Colonic mucosa (tissue), 4 donors: ENCODE measurements at regions not wholly inside any gene's neighbourhood (a gene's known extent, or its start where the extent isn't known, plus 50 kb on each side); places are given as distances from the start of the nearest gene placed in this dataset.

ENCODE experiments used
- DNase-seq: peaks from one replicate; pipeline ENCODE4 v3.0.0-alpha.2; 2020
- H3K27ac ChIP-seq: fragments of 200-600 bp; one replicate; pipeline ENCODE4 v1.8.0; 2021
- H3K27me3 ChIP-seq: fragments of 200-600 bp; one replicate; pipeline ENCODE4 v1.8.0; 2021
- H3K36me3 ChIP-seq: fragments of 200-600 bp; one replicate; pipeline ENCODE4 v1.8.0; 2021
- H3K4me1 ChIP-seq: fragments of 200-600 bp; one replicate; pipeline ENCODE4 v1.8.0; 2021; ENCODE audit warnings: mild to moderate bottlenecking
- H3K4me3 ChIP-seq: fragments of 200-600 bp; one replicate; pipeline ENCODE4 v1.8.0; 2021
- H3K9ac ChIP-seq, 2 donors: one replicate each; pipeline ENCODE4 v1.7.0; 2013; ENCODE audit warnings: control low read depth in 2 of 2, low read depth in 2 of 2, low read length in 2 of 2
- H3K9me3 ChIP-seq: fragments of 200-600 bp; one replicate; pipeline ENCODE4 v1.8.0; 2021
- intact Hi-C: fragments of 100-400 bp; cut with DNase I; formaldehyde crosslinking; loops from one replicate; pipeline ENCODE4 v1.14.1; 2022
- TF ChIP-seq, protein P1 (sequence below): fragments of 200-600 bp; IDR thresholded peaks from one replicate; pipeline ENCODE4 v1.8.0; 2022; ENCODE audit warnings: antibody characterized with exemption, mild to moderate bottlenecking
- donor health status: healthy.
- donor health status: DM: no; HTN: no; CAD: no.
- donor health status: DM: no; HTN: no; CAD: no.

DNA sequence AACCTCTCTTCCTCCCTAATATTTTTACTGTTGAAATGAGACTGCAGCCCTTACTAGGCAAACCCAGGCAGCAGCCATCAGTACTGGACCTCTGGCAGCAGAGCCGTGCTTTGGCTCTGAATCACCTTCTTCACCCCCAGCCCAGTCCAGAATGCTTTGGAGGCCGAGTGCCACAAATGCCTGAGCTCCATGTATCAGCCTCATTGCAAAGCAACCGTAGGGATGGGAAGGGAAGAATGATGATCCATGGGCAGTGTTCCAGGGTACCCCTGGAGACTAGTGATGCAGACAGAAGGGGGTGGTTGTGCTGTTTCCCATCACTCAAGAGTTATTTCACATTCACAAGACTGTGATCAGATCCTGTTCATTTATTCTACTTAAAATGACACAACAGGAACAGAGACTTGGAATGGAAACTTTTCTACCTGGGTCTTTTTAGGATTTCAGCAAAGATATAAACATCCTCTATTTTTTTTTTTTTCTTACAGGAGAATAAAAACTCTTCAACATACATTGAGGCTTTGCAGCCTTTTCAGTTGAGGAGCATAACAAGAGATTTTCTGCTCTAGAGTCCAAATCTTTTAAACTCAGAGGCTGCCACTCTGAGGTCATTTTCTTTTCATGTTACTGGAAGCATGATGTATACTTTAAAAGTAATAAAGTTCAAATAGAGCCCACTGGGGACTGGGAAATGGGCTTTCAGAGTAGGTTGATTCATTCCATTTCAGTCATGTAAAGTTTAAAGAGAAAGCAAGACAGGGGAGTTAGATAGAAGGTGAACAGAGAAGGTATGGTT lies 138.3 kb downstream of the KCNJ2 start:
- intact Hi-C loops, result no loop called here

DNA sequence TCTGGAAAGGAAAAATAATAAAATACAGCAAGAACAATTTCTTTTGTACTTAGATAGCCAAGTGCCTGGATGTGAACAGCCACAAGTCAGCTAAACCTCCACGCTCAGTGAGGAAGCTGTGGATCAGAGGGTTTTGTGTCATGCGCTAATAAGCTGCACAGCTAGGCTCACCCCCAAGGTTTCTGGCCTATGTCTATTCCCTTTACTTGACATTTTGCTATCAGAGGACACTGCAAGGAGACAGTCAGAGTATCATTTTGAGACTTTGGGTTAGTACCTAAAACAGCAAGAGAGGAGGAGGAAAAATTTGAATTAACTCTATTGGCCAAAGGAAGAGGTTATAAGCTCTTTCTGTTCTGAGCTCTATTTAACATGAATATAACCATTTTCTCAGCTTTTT lies 139.3 kb downstream of the KCNJ2 start:
- Histone ChIP-seq H3K4me1 (no peaks in the 10 kb centered on the region), H3K27ac (no peak overlapping the region), H3K9ac (no peak overlapping the region), H3K36me3 (no peaks in the 10 kb centered on the region), H3K9me3 (no peaks in the 10 kb centered on the region), H3K27me3 (no peaks in the 10 kb centered on the region), H3K4me3 (no peak overlapping the region)
- intact Hi-C loops, result no loop called here
- no peak for DNase-seq
- TF ChIP-seq, protein P1, sequence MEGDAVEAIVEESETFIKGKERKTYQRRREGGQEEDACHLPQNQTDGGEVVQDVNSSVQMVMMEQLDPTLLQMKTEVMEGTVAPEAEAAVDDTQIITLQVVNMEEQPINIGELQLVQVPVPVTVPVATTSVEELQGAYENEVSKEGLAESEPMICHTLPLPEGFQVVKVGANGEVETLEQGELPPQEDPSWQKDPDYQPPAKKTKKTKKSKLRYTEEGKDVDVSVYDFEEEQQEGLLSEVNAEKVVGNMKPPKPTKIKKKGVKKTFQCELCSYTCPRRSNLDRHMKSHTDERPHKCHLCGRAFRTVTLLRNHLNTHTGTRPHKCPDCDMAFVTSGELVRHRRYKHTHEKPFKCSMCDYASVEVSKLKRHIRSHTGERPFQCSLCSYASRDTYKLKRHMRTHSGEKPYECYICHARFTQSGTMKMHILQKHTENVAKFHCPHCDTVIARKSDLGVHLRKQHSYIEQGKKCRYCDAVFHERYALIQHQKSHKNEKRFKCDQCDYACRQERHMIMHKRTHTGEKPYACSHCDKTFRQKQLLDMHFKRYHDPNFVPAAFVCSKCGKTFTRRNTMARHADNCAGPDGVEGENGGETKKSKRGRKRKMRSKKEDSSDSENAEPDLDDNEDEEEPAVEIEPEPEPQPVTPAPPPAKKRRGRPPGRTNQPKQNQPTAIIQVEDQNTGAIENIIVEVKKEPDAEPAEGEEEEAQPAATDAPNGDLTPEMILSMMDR, result no peak

More for the DNA sequence above, 138.3 kb downstream of the KCNJ2 start:
- DNase-seq, result no peak
- Histone ChIP-seq H3K27me3 (no peaks in the 10 kb centered on the region), H3K9ac (no peak overlapping the region), H3K4me3 (no peak overlapping the region), H3K36me3 (no peaks in the 10 kb centered on the region), H3K27ac (no peak overlapping the region), H3K4me1 (no peaks in the 10 kb centered on the region), H3K9me3 (no peaks in the 10 kb centered on the region)
- TF ChIP-seq, protein P1, result no peak

DNA sequence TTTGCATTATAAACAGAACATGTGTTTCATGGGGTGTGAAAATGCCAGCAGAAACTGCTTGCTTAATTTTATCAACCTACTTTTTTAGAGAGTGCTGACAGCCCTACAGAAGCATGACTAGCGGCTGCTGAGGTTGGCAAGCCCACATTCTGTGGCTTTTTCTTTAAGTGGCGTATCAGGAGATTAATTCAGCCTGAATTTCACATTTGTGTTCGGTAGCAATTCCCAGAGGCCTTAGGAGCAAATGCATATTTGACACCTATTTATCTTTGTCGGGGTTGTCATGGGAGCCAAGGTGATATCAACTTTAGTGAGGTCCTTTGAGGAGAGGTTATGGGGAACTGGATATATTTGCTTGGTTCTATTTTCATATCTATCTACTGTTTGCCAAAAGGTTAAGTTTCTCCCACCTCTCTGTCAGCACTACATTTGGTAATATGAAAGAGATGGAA lies 140.9 kb downstream of the KCNJ2 start:
- TF ChIP-seq, protein P1, result no peak
- H3K4me1 ChIP-seq, result no peaks in the 10 kb centered on the region
- intact Hi-C loops, result no loop called here

DNA sequence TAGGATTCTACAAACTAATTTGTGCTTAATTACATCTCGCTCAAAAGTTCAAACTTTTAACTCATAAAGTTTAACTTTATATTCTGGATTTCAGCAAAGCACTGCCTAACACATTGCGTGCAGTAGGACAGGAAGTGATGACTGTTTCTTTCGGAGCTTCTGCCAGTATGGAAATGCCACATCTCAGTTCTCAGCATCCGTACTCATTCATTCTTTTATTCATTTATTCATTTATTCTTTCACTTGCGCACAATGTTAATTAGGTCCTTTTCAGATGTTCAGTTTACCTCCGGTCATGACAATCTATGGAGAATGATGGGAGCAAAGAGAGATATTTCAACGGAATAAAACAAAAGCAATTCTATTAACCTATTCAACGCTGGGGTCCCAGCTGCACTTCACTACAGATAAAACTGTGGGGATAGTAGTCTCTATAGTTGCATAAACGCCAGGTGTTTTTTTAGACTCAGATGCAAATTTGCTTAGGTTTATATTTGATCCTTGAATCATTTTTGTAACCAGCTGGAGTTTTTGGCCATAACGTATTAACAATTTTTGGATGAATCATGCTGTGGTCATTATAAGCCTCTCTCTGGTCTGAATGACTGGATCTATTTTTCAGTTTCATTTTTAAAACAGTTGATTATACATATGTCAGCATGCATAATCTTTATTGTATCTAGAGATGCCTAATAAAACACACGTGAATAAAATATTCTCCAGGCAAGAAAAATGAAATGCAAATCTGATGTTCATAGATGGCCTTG lies 143.9 kb downstream of the KCNJ2 start:
- no peak for DNase-seq
- no peaks in the 10 kb centered on the region for H3K4me1 ChIP-seq
- no peak overlapping the region for H3K9ac ChIP-seq
- intact Hi-C loops, result no loop called here
- TF ChIP-seq, protein P1, result no peak
- no peaks in the 10 kb centered on the region for H3K9me3 ChIP-seq
- no peaks in the 10 kb centered on the region for H3K27me3 ChIP-seq
- H3K27ac ChIP-seq, result no peak overlapping the region
- H3K4me3 ChIP-seq, result no peak overlapping the region
- no peaks in the 10 kb centered on the region for H3K36me3 ChIP-seq

More for the DNA sequence above, 140.9 kb downstream of the KCNJ2 start:
- DNase-seq, result no peak
- H3K9ac ChIP-seq, result no peak overlapping the region
- no peaks in the 10 kb centered on the region for H3K9me3 ChIP-seq
- H3K4me3 ChIP-seq, result no peak overlapping the region
- H3K27ac ChIP-seq, result no peak overlapping the region
- no peaks in the 10 kb centered on the region for H3K27me3 ChIP-seq
- no peaks in the 10 kb centered on the region for H3K36me3 ChIP-seq

DNA sequence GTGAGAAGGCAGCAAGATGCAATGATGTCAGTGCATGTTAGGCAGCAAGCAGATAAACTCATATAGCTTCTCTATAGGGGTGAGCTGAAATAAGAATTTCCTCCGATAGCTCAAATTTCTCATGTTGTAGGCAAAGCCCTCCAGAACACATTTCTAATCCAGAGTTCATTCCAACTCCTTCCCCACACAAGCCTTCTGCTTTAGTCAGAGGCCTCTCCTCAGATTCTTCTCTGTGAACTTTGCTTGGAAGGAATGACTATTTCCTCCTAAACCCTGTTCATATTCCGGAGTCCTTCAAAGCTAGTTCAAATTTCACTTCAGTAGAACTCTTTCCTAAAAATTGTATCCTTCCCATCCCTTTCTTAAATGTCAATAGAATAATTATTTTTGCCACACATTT lies 144.8 kb downstream of the KCNJ2 start:
- H3K27me3 ChIP-seq, result no peaks in the 10 kb centered on the region
- H3K27ac ChIP-seq, result no peak overlapping the region
- DNase-seq, result no peak
- no peak overlapping the region for H3K4me3 ChIP-seq
- no peak overlapping the region for H3K9ac ChIP-seq
- H3K9me3 ChIP-seq, result no peaks in the 10 kb centered on the region
- TF ChIP-seq, protein P1, result no peak
- intact Hi-C loops, result no loop called here
- no peaks in the 10 kb centered on the region for H3K4me1 ChIP-seq
- H3K36me3 ChIP-seq, result no peaks in the 10 kb centered on the region
